ENCODE measurements at regions not wholly inside any gene's neighbourhood (a gene's known extent, or its start where the extent isn't known, plus 50 kb on each side); places are given as distances from the start of the nearest gene placed in this dataset.
"Not testable (repeated sequence)": the region's sequence is repeated elsewhere in the genome, so short reads cannot be mapped to it uniquely, and the experiment has no call there.

GRCh38 chr2:37722971-37723370 is 51.5 kb upstream of the CDC42EP3 start:
- not testable (repeated sequence) for H3K27me3 Mint-ChIP-seq

DNA sequence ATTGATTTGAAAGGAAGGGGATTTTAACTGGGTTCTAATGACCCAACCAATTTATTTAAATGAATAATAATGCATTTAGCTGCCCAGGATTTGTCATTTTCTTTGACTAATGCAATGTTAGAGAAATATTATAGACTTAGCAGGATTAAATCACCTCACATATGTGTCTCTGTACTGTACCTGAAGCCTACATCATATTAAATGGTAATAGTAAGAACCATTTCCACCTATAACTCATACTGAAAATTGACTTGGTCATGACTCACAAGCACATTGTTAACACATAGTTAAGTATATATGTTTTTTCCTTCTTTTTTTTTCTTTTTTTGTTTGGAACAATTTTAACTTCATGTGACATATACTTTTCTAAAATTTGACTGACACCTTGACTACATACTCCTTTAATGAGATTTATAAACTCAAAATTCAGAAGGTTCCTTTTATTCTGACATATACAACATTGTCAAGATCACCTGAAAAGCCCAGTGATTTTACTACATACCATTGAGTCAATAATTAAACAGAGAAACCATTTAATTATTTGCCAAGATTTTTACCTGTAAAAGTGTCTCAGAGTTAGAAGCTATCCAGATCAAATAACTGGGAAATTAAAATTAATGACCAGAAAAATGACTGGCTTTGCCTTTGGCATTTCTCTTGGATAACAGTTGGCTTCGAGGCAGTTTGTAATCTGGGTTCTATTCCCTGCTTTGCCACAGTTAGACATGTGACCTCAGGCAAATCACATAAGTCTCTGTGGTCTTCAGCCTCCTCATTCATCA is 58.8 kb upstream of the CDC42EP3 start:
- Mint-ChIP-seq H3K36me3 (no peaks in the 10 kb centered on the region), H3K4me3 (no peak overlapping the region), H3K27ac (no peak overlapping the region), H3K4me1 (ENCODE audit: low read depth in 2 of 2) (peaks cover 3 to 7% of the 10 kb centered on the region in 2 donors), H3K27me3 (no peaks in the 10 kb centered on the region), H3K9me3 (no peaks in the 10 kb centered on the region)
- no peak for DNase-seq (ENCODE audit: low spot score)
- no peak for ATAC-seq

More at GRCh38 chr2:37722971-37723370, 51.5 kb upstream of the CDC42EP3 start:
- not testable (repeated sequence) for H3K4me3 Mint-ChIP-seq; ATAC-seq; H3K27ac Mint-ChIP-seq; H3K9me3 Mint-ChIP-seq; DNase-seq (ENCODE audit: low spot score); H3K4me1 Mint-ChIP-seq (ENCODE audit: low read depth in 2 of 2)
- H3K36me3 Mint-ChIP-seq: peaks cover 10% of the 10 kb centered on the region

DNA sequence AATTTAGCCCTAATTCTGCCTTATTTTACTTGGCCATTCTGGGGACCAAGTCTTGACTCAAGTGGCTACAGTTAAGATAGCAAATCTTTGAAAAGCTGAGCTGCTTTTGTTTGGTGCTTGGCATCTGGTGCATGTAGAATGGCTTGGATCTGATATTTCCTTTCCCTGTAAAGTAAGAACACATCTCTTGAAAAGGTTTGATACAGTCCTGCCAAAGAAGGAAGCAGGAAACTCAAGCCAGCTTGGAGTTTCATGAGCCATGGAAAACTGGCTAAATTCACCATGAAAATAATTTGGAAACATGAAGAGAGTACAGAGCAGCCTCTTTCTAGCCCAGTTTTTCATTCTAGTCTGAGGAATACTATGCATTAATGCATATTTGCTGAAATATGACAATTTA is 61.0 kb upstream of the CDC42EP3 start:
- H3K9me3 Mint-ChIP-seq; H3K4me3 Mint-ChIP-seq; H3K27me3 Mint-ChIP-seq; ATAC-seq; H3K27ac Mint-ChIP-seq; DNase-seq (ENCODE audit: low spot score); H3K4me1 Mint-ChIP-seq (ENCODE audit: low read depth in 2 of 2); H3K36me3 Mint-ChIP-seq: not testable (repeated sequence)

GRCh38 chr2:37733251-37733650 is 61.8 kb upstream of the CDC42EP3 start:
- H3K27ac Mint-ChIP-seq: no peak overlapping the region
- H3K9me3 Mint-ChIP-seq: no peaks in the 10 kb centered on the region
- H3K4me3 Mint-ChIP-seq: no peak overlapping the region
- no peak for DNase-seq (ENCODE audit: low spot score)
- H3K27me3 Mint-ChIP-seq: no peaks in the 10 kb centered on the region
- no peak for ATAC-seq
- H3K36me3 Mint-ChIP-seq: no peaks in the 10 kb centered on the region
- peaks cover 2 to 7% of the 10 kb centered on the region in 2 donors for H3K4me1 Mint-ChIP-seq (ENCODE audit: low read depth in 2 of 2)

GRCh38 chr2:37733955-37734354 is 62.5 kb upstream of the CDC42EP3 start:
- H3K27ac Mint-ChIP-seq; H3K9me3 Mint-ChIP-seq; H3K27me3 Mint-ChIP-seq; H3K4me3 Mint-ChIP-seq; H3K4me1 Mint-ChIP-seq (ENCODE audit: low read depth in 2 of 2); ATAC-seq; DNase-seq (ENCODE audit: low spot score); H3K36me3 Mint-ChIP-seq: not testable (repeated sequence)

DNA sequence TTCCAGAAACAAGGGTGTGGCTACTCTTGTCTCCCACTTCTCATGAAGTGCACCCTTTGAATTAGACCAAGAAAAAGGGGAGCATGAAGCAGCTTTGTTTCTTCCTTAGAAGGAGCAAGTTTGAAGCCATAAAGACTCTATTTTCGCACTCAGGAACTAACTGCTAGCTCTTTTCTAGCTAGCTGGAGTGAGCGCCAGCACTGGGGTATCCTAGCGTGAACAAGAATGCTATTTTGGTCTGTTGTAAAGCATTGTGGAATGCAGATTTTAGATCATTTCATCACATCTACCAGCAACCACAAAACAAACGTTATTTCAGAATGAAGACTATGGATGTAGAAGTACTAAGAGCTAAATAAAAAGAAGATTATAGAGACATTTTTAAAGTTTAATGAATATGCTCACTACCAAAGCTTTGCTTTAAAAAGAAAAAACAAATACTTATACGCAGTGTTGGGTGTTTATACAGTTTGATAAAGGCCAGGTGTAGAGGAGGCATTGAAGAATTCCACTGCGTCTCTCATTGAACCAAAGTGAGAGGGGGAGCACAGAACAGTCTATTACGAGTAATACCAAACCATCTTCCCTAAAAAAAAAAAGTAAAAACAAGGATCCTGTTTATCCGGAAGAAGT is 63.6 kb upstream of the CDC42EP3 start:
- not testable (repeated sequence) for H3K9me3 Mint-ChIP-seq; DNase-seq (ENCODE audit: low spot score); H3K4me1 Mint-ChIP-seq (ENCODE audit: low read depth in 2 of 2); H3K4me3 Mint-ChIP-seq; H3K27ac Mint-ChIP-seq; ATAC-seq; H3K27me3 Mint-ChIP-seq; H3K36me3 Mint-ChIP-seq

DNA sequence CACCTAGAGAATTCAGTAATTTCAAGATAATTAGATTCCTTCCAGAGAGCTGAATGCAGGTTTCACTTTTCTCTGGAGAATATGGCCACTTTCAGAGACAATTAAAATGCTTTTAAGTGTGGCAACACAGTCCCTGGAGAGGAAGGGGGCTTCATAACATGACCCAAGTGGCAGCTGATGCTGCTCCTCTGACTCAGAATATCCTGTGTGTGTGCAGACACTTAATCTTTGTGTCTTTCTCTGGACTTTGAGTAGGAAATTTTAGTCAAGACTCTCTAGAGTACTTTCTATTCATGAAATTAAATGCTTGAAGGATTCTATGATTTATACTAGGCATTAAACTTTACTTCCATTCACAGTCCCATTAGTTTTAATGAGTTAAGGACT is 64.1 kb upstream of the CDC42EP3 start:
- H3K27ac Mint-ChIP-seq; H3K36me3 Mint-ChIP-seq; DNase-seq (ENCODE audit: low spot score); H3K4me1 Mint-ChIP-seq (ENCODE audit: low read depth in 2 of 2); ATAC-seq; H3K27me3 Mint-ChIP-seq; H3K4me3 Mint-ChIP-seq; H3K9me3 Mint-ChIP-seq: not testable (repeated sequence)

DNA sequence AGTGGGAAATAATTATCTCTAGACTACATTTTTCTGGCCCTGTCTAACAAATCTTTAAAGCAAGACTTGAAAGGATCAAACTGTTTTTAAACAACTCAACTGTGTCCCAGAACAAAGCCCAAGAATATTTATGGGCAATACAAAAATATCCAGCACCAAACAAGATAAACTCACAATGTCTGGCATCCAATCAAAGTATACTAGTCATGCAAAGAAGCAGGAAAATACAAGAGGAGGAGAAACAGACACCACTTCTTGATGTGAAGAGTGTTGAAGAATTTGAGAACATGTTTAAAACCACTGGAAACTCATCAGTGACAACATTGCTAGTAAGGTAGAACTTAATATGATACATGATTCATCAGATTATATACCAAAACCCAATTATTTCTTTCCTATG is 66.1 kb upstream of the CDC42EP3 start:
- ATAC-seq (no peak), DNase-seq (ENCODE audit: low spot score) (no peak)

GRCh38 chr2:37738266-37738885 is 66.9 kb upstream of the CDC42EP3 start:
- Mint-ChIP-seq H3K9me3 (no peaks in the 10 kb centered on the region), H3K4me1 (ENCODE audit: low read depth in 2 of 2) (peaks cover 0 to 5% of the 10 kb centered on the region in 2 donors), H3K27me3 (peaks cover 0 to 2% of the 10 kb centered on the region in 2 donors), H3K36me3 (no peaks in the 10 kb centered on the region), H3K27ac (no peak overlapping the region), H3K4me3 (no peak overlapping the region)
- ATAC-seq: no peak
- no peak for DNase-seq (ENCODE audit: low spot score)

More for the DNA sequence above, 66.1 kb upstream of the CDC42EP3 start:
- Mint-ChIP-seq H3K36me3 (no peaks in the 10 kb centered on the region), H3K9me3 (no peaks in the 10 kb centered on the region), H3K4me3 (no peak overlapping the region), H3K27me3 (no peaks in the 10 kb centered on the region), H3K4me1 (ENCODE audit: low read depth in 2 of 2) (peaks cover 0 to 3% of the 10 kb centered on the region in 2 donors), H3K27ac (no peak overlapping the region)

GRCh38 chr2:37739153-37739552 is 67.7 kb upstream of the CDC42EP3 start:
- Mint-ChIP-seq H3K27ac (no peak overlapping the region), H3K36me3 (no peaks in the 10 kb centered on the region), H3K27me3 (peaks cover 0 to 2% of the 10 kb centered on the region in 2 donors), H3K4me1 (ENCODE audit: low read depth in 2 of 2) (peaks cover 0 to 5% of the 10 kb centered on the region in 2 donors), H3K9me3 (no peaks in the 10 kb centered on the region), H3K4me3 (no peak overlapping the region)
- ATAC-seq (no peak), DNase-seq (ENCODE audit: low spot score) (no peak)

DNA sequence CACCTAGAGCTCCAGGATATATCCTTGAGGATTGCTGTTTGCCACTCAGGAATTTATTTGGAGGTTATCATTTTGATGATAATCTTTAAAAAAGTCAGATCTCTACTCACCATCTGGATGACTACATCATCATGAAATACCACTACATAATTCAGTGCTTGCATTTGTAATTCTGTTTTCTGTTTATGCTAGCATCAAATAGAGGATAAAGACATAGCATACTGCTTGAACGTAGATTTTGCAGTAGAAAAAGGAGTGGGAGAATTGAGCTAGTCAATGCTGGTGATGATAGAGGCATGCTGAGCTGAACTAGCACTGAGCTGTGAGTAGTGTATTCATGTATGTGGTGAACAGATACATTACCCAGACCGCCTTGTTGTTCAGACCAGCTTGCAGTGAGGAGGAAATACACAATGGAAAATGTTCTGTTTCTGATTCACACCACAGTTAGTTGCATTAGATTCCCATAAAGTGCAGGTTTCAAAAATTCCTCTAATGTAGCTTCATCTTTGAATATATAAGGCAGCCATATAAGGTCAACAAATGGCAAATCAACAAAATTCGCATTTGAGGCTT is 68.8 kb upstream of the CDC42EP3 start:
- Mint-ChIP-seq H3K9me3 (no peaks in the 10 kb centered on the region), H3K36me3 (no peaks in the 10 kb centered on the region), H3K4me3 (no peak overlapping the region), H3K27me3 (peaks cover 0 to 2% of the 10 kb centered on the region in 2 donors), H3K4me1 (ENCODE audit: low read depth in 2 of 2) (peaks cover 0 to 5% of the 10 kb centered on the region in 2 donors), H3K27ac (no peak overlapping the region)
- no peak for ATAC-seq
- DNase-seq (ENCODE audit: low spot score): no peak

DNA sequence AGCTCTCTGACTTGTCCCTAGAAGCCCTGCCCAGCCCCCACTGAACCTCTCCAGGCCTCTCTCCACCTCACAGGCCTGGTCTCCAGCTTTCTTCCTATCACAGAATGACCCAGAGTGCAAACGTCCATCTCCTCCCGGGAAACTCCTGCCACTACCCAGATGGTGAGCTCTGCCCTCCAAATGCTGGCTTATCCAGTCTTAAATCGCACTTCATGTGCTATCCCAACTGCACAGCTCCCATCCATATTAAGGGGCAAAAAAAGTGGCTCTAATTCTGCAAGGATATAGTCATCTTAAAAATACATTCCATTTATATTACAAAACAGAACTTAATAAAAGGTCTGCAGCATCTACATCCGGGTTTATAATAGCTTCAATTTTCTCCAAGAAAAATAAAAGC is 70.8 kb upstream of the CDC42EP3 start:
- Mint-ChIP-seq H3K4me3 (no peak overlapping the region), H3K27ac (no peak overlapping the region), H3K9me3 (no peaks in the 10 kb centered on the region), H3K4me1 (ENCODE audit: low read depth in 2 of 2) (peaks cover 0 to 5% of the 10 kb centered on the region in 2 donors), H3K36me3 (no peaks in the 10 kb centered on the region), H3K27me3 (peaks cover 0 to 2% of the 10 kb centered on the region in 2 donors)
- ATAC-seq: no peak
- no peak for DNase-seq (ENCODE audit: low spot score)

DNA sequence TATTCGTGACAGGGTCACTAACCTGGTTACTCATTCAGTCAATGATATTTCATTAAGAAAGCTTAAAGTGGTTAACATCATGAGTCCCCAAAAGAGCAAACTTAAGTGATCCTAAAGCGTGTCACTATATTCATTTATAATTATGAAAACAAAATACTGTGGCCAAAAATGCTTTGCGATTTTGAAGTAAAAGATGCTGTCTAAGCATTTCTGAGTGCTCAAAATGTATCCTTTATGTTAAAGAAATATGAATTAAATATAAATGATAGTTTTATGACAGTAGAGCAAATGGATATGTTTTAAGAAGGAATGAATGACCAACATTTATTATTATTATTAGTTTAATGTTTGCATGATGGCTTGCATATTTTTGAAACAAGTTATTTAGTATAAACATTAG is 72.6 kb upstream of the CDC42EP3 start:
- Mint-ChIP-seq H3K4me3 (no peak overlapping the region), H3K27ac (no peak overlapping the region), H3K27me3 (peaks cover 0 to 2% of the 10 kb centered on the region in 2 donors), H3K36me3 (no peaks in the 10 kb centered on the region), H3K9me3 (no peaks in the 10 kb centered on the region), H3K4me1 (ENCODE audit: low read depth in 2 of 2) (peaks cover 0 to 5% of the 10 kb centered on the region in 2 donors)
- DNase-seq (ENCODE audit: low spot score): no peak
- ATAC-seq: no peak

DNA sequence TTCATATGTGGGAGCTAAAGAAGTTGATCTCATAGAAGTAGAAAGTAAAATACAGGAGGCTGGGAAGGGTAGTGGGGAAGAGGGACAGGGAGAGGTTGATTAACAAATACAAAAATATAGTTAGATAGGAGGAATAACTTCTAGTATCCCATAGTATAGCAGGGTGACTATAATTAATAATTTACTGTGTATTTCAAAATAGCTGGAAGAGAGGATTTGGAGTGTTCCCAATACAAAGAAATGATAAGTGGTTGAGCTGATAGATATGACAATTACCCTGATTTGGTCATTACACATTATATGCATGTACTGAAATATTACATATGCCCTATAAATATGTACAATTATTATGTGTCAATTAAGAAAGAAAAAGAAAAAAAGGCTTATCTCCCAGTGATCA is 73.5 kb upstream of the CDC42EP3 start:
- H3K27ac Mint-ChIP-seq; H3K27me3 Mint-ChIP-seq; H3K36me3 Mint-ChIP-seq; ATAC-seq; H3K4me1 Mint-ChIP-seq (ENCODE audit: low read depth in 2 of 2); H3K9me3 Mint-ChIP-seq; H3K4me3 Mint-ChIP-seq; DNase-seq (ENCODE audit: low spot score): not testable (repeated sequence)

Measured in natural killer cell treated with Interleukin-12 subunit alpha and Interleukin-12 subunit beta and Interleukin-15 and Interleukin-18, amount 100 ng/mL, for 72 hours (primary cell).